Skeletal muscle cell (primary cell): ENCODE measurements at regions not wholly inside any gene's neighbourhood (a gene's known extent, or its start where the extent isn't known, plus 50 kb on each side); places are given as distances from the start of the nearest gene placed in this dataset.

Experiments used
- DNase-seq: peaks from one replicate; pipeline ENCODE4 v3.0.0-alpha.2; 2010; ENCODE audit warnings: low read depth
- H3K4me3 ChIP-seq: 2 replicates; pipeline ENCODE4 v1.5.1; 2011; ENCODE audit warnings: low read depth, mild to moderate bottlenecking, control low read depth, low read length, moderate library complexity

DNA sequence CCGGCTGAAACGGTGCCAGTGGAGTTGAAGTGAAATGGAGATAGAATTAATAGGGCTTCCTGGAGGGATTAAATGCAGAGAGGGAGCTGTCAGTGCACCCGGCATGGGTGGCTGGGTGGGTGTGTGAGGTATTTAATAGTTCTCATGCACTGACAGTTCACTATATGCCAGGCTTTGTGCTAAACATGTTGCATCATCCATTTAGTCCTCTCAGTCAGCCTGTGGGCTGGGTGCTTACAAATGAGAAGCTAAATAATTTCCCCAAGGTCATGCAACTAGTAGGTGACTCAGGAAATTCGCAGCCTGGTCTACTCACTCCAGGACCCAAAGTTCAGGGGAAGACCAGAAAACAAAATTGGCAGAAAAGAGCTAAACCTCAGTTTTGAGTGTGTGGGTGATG lies 63.5 kb upstream of the SPATA13 start:
- no peak overlapping the region for H3K4me3 ChIP-seq
- peak; percentile 38 for DNase-seq

DNA sequence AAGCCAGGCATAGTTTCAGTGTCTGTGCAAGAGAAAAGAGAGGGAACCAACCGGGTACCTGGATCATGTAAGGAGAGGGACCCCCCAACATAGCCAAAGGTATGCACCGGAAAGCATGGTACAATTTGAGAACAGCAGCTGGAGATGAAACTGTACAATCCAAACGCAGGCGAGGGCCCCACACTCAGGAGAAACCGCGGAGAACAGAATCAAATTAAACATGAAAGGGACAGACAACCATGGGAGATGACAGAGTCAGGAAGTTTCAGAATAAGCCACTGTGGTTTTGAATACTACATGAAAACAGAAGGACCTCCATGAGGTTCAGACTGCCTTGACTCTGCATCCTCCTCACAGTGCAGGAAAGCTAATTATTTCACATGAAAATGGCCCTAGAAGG lies 62.9 kb upstream of the SPATA13 start:
- no peak overlapping the region for H3K4me3 ChIP-seq
- no peak for DNase-seq

DNA sequence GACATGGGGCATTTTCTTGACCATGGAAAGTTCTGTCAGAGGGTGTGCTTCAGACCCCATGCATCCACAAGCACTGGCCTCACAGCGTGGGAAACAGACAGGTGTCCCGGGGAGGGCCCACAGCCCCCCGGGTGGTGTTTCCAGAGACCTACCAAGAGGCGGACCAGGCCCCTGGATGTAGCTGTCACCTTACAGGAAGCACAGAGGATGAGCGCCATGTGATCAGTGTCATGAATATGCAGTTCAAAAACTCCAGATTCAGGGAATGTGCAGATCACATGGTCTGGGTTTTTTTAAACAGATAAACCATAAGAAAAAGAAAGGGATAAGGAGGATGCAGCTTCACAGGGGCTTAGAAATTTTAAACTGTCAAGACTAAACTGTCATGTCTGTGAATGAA lies 61.0 kb upstream of the SPATA13 start:
- H3K4me3 ChIP-seq = no peak overlapping the region
- DNase-seq = no peak

DNA sequence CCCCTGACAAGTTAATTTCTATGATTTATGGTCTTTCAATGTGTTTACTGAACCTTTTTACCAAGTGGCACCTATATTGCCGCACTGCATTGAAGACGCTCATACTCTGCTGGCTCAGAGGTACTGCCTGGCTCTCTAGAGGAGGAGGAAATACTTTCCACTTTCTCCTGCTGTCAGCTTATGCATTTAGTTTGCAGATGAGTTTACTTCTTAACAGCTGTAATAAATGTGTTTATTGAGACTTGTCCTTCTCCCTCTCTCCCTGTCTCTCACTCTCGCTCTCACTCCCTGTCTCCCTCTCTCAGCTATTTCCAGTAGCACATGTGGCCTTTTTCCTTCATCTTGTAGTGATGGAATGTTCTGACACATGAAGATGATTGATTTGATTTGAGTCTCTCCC lies 60.3 kb upstream of the SPATA13 start:
- H3K4me3 ChIP-seq = no peak overlapping the region
- no peak for DNase-seq

DNA sequence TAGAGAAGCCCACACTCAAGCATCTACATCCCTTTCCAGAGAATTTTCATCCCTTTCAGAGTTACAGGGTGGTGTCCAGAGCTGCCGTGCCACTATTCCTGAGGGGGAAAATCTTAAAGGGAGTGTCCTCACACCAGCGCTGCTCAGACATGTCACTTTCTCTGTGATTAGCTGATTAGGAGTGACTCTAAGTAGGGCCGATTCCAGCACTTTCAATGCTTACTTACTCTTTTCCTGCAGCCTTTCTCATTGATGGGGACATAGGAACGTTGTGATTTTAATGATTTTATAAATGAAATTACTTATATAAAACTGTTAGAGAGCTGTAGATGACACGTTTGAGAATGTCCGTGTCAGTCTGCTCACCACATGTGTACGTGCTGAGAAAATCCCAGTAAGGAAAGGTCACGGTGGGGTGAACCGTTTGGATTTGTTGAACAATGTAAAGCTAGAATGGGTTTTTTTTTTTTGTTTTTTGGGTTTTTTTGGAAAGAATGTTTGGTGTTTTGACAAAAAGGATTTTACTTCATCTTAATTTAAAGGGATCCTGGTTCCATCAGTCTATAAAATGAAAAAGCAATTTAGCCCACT lies 56.6 kb upstream of the SPATA13 start:
- DNase-seq = no peak

DNA sequence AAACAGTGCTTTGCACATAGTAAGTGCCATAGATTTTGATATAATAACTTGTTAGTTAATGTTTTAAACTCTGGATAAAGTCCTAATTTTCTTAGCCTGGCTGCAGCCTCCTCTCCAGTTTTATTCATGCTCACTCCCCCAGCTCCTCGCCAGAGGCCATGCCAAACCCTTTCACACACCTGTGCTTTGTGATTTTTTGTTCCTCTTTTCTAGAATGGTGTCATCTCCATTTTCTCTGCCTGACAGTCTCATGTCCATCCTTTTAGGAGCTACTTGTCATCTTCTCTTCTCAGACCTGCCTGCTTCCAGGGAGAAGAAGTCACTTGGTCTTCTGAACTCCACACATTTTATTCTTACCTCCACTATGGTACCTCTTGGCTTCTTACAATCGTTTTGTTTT lies 55.8 kb upstream of the SPATA13 start:
- no peak for DNase-seq
- no peak overlapping the region for H3K4me3 ChIP-seq

More for the DNA sequence above, 56.6 kb upstream of the SPATA13 start:
- no peak overlapping the region for H3K4me3 ChIP-seq

DNA sequence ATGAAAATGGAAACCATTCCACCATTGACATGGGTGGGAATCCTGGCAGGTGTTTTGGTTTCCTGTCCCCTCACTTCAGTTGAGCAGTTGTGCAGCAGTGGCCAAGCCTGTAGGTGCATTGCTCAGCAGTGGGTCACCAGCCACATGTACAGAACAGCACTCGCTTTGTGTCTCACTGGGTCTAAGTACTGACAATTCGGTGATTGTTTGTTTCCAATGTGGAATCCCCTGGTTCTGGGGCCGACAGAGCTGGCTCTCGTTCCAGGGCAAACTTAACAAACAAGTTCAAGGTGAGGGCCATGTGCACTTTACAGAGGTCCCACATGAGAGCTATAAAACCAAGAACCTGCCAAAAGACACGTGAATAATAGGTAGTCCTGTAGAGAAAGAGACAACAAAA lies 54.1 kb upstream of the SPATA13 start:
- DNase-seq = no peak
- H3K4me3 ChIP-seq = no peak overlapping the region

DNA sequence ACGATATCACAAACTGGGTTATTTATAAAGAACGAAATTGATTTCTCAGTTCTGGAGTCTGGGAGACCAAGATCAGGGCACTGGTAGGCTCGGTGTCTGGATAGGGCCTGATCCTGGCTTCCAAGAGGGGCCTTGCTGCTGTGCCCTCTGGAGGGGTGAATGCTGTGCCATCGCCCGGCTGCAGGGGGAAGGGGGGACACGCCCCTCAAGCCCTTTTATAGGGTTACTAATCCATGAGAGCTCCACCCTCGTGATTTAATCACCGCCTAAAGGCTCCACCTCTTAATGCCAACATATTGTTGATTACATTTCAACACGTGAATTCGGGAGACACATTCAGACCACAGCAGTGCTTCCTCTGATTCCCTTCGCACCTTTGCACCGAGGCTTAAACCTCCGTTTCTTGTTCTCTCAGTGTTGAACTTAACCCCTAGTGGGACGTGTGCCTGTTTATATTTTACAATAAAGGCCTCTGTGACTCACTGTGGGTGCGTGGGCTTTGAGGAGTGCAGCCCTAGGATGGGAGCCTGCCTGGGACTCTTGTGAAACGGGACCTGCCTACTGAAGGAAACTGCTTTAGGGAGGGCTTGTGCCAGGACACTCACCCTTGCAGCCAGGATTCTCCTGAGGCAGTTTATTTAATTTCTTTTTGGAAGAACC lies 52.4 kb upstream of the SPATA13 start:
- peak; percentile 36 for DNase-seq
- no peak overlapping the region for H3K4me3 ChIP-seq

DNA sequence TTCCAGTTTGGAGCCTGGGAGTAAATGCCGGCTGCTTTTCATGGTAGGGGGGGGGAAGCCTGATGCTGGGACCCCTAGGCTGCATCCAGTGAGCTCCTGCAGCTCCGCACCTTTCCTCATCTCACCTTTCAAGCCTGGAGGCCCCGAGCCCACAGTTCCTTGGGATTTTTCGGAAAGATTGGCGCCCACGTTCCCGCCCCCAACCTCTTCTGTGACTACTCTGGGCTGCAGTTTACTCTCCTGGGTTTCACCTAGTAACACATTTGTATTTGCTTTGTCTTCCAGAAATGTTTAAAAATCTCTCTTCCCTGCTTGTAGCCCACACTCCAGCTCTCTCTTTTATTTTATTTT lies 51.9 kb upstream of the SPATA13 start:
- H3K4me3 ChIP-seq = no peak overlapping the region
- no peak for DNase-seq

DNA sequence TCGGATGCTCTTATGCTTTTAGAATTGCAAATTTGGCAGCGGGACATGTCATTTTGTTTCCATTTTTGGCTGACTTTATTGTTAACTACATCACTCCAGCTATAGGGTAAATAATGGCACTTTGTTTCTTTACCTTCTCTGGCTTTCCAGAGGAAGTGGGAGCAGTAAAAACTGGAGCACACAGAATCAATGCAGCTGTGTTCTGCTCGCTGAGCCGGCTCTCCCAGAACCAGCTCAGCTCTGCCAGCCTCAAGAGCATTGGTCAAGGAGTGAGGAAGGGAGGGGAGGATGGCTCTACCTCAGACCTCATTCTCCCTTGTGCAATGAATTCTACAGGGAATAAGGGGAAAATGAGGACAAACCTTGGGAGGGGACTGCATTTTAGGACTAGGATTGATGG lies 50.5 kb upstream of the SPATA13 start:
- no peak for DNase-seq
- no peak overlapping the region for H3K4me3 ChIP-seq
